BJ (cell line): ENCODE measurements at regions not wholly inside any gene's neighbourhood (a gene's known extent, or its start where the extent isn't known, plus 50 kb on each side); places are given as distances from the start of the nearest gene placed in this dataset.

Experiments used
- CTCF ChIA-PET: fragments of 350-600 bp; formaldehyde crosslinking; extraction: SDS; loops from one replicate; lab custom pipeline; 2021; ENCODE audit warnings: antibody characterized with exemption, inconsistent platforms; lab: Yijun Ruan, JAX
- POLR2A ChIA-PET: fragments of 300-600 bp; sonication (Branson Sonifier 250); formaldehyde crosslinking; extraction: SDS; loops from one replicate; lab custom pipeline; 2021; ENCODE audit warnings: antibody characterized with exemption; lab: Charles Lee
- DNase-seq: peaks from one replicate; pipeline ENCODE4 v3.0.0-alpha.2; 2011; ENCODE audit warnings: low read depth
- H3K27me3 ChIP-seq: 2 replicates; pipeline ENCODE4 v1.6.0; 2011; ENCODE audit warnings: low read length; ENCODE audit not compliant: control insufficient read depth, insufficient read depth
- H3K36me3 ChIP-seq: 2 replicates; pipeline ENCODE4 v1.5.1; 2011; ENCODE audit warnings: low read length; ENCODE audit not compliant: control insufficient read depth, insufficient read depth
- H3K4me3 ChIP-seq: 2 replicates; pipeline ENCODE4 v1.5.1; 2011; ENCODE audit warnings: low read depth, mild to moderate bottlenecking, control low read depth, low read length
- TF ChIP-seq, protein P1 (sequence below): IDR thresholded peaks from 2 replicates; pipeline ENCODE4 v1.5.1; 2011; ENCODE audit warnings: low read depth, mild to moderate bottlenecking, control low read depth, inconsistent platforms, low read length, moderate library complexity; ENCODE audit not compliant: insufficient read depth

DNA sequence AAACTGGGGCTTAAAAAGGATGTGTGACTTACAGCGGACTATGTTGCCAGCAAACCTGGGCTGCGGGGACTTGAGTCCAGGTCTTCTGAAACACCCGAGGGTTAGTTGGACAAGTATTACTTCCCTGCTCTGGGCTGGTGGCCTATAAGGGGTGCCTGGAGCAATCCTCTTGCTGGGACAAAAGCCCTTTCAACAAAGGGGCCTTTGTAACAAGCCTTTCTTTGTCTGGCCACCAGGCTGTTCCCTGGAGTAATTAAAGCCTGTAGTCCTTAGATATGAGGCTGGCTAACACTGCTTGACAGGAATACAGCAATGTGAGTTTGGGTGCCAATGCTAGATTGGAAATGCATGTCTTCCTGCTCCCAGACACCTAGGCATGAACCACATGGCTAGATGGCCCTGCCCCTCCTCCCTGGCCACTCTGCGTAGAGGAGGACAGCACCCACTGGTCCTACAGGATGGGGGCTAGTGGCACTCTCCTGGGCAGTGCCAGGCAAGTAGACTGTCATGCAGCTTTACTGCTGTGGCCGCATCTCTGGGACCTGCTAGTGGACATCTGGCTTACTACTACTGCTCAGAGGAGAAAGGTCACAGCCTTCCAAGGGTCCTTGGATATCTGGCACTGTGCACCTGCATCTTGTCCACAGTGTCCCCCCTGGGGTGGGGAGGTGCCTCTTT, 343.1 kb downstream of the ZSWIM6 start:
- H3K4me3 ChIP-seq = no peak overlapping the region
- CTCF ChIA-PET = no interaction called here

DNA sequence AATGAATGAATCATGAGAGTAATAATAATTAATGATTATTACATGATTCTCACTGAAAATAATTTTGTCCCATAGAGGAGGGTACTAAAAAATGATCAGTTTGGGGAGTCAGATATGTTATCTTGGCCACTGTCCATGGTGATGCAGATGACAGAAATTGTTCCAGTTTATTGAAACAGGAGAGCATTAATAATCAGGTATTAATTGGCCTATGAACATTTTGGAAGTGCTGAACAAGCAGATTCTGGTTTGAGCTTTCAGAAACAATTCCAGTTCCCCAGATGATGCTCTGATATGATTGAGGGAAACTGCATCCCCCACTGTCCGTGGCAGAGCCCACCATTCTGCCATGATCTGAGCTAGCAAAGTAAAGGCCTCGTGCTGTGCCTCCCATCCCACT, 345.2 kb downstream of the ZSWIM6 start:
- Histone ChIP-seq H3K36me3 (no peaks in the 10 kb centered on the region), H3K4me3 (no peak overlapping the region), H3K27me3 (peaks cover 5% of the 10 kb centered on the region)
- CTCF ChIA-PET = interaction anchor here (1.7 kb wide), 1 partner anchor 18 kb away, joined by 6 read pairs; no protein-coding TSS in a partner anchor
- DNase-seq = no peak
- POLR2A ChIA-PET = no interaction called here
- TF ChIP-seq, protein P1, sequence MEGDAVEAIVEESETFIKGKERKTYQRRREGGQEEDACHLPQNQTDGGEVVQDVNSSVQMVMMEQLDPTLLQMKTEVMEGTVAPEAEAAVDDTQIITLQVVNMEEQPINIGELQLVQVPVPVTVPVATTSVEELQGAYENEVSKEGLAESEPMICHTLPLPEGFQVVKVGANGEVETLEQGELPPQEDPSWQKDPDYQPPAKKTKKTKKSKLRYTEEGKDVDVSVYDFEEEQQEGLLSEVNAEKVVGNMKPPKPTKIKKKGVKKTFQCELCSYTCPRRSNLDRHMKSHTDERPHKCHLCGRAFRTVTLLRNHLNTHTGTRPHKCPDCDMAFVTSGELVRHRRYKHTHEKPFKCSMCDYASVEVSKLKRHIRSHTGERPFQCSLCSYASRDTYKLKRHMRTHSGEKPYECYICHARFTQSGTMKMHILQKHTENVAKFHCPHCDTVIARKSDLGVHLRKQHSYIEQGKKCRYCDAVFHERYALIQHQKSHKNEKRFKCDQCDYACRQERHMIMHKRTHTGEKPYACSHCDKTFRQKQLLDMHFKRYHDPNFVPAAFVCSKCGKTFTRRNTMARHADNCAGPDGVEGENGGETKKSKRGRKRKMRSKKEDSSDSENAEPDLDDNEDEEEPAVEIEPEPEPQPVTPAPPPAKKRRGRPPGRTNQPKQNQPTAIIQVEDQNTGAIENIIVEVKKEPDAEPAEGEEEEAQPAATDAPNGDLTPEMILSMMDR = no peak

More for the DNA sequence above, 343.1 kb downstream of the ZSWIM6 start:
- no peak for DNase-seq
- Histone ChIP-seq H3K27me3 (peaks cover 3% of the 10 kb centered on the region), H3K36me3 (no peaks in the 10 kb centered on the region)
- POLR2A ChIA-PET = no interaction called here
- TF ChIP-seq, protein P1 = no peak

DNA sequence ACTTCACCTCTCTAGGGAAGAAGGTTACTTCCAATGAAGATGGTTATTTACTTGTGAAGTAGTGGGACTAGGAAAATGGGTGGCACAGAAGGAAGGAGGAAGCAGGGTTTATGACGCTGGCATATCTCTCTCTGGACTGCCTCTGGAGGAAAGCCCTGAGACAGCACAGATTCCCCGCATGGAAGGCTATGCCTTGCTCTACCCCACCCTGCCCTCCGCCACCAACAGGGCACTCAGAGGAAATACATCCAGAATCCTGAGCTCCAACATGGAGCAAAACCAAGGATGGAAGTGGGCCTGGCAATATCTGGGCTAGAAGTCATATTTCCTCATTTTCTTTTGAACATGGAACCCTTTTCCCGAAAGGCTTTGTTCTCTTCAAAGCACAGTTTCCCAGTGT, 346.9 kb downstream of the ZSWIM6 start:
- H3K36me3 ChIP-seq = no peaks in the 10 kb centered on the region
- DNase-seq = no peak
- ChIA-PET POLR2A (no interaction called here), CTCF (interaction anchor here (0.7 to 0.9 kb wide), 2 partner anchors 11 to 1392 kb away, joined by 3 read pairs; no protein-coding TSS in a partner anchor)
- H3K4me3 ChIP-seq = no peak overlapping the region
- peaks cover 5% of the 10 kb centered on the region for H3K27me3 ChIP-seq
- TF ChIP-seq, protein P1 = no peak

DNA sequence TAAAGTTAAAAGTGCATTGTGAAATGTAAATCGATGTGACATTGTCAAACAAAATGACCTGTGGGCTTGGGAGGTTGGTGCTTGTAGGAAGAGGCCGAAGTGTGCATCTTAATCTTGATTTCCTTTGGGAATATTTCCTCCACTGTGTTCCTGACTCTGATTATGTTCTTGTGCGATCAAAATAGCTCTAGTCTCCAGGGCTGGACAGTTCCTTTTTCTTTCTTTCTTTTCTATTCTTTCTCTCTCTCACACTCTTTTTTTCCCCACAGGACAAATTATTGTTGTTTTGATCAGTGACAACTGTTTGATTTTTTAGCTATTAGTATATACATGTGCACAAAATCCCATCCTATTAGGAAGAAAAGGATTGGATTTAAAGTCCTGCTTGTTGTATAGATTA, 347.5 kb downstream of the ZSWIM6 start:
- POLR2A ChIA-PET = no interaction called here
- CTCF ChIA-PET = interaction anchor here (0.7 to 1.0 kb wide), 3 partner anchors 11 to 1393 kb away, joined by 3 to 4 read pairs (median 3); no protein-coding TSS in a partner anchor

DNA sequence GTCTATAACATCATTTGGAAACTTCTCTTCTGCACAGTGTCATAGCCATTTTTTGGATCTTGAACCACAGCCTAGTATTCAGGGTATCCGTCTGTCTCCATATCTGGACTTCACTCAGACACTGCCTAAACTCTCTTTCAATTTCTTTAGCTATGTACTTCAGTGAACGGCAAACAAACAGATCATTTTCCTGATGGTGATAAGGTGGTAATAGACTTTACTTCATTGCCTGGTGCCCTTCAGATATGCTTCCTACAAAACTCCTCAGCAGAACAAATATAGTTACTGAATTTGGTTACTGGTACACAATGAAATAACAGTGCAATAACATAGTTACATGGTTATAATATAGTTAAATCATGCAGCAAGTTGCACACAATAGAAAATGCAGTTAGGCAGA, 348.2 kb downstream of the ZSWIM6 start:
- Histone ChIP-seq H3K36me3 (no peaks in the 10 kb centered on the region), H3K4me3 (no peak overlapping the region), H3K27me3 (peaks cover 5% of the 10 kb centered on the region; the same call in 1 of the 2 replicates)
- ChIA-PET CTCF (interaction anchor here (0.6 to 1.0 kb wide), 3 partner anchors 22 to 721 kb away, joined by 3 to 4 read pairs (median 3); no protein-coding TSS in a partner anchor), POLR2A (no interaction called here)
- TF ChIP-seq, protein P1 = no peak
- DNase-seq = no peak

More for the DNA sequence above, 347.5 kb downstream of the ZSWIM6 start:
- peaks cover 5% of the 10 kb centered on the region; the same call in 1 of the 2 replicates for H3K27me3 ChIP-seq
- TF ChIP-seq, protein P1 = no peak
- H3K36me3 ChIP-seq = no peaks in the 10 kb centered on the region
- no peak for DNase-seq
- no peak overlapping the region for H3K4me3 ChIP-seq
